HEK293 (cell line): ENCODE measurements at regions not wholly inside any gene's neighbourhood (a gene's known extent, or its start where the extent isn't known, plus 50 kb on each side); places are given as distances from the start of the nearest gene placed in this dataset.

Source experiments
- CTCF ChIA-PET: fragments of 350-600 bp; formaldehyde crosslinking; extraction: SDS; loops from one replicate; lab custom pipeline; 2021; ENCODE audit warnings: antibody characterized with exemption; lab: Yijun Ruan, JAX
- POLR2A ChIA-PET: fragments of 300-600 bp; formaldehyde crosslinking; extraction: SDS; loops from one replicate; lab custom pipeline; 2020; ENCODE audit warnings: antibody characterized with exemption, inconsistent platforms; lab: Yijun Ruan, JAX
- H3K27ac ChIP-seq: fragments of 200-500 bp; sonication (Bioruptor generic); 2 replicates; pipeline ENCODE4 v1.5.1; 2014; ENCODE audit warnings: low read depth, low read length, control low read depth, inconsistent platforms; ENCODE audit errors: extremely low read depth
- H3K36me3 ChIP-seq, 2 experiments: fragments of 200-500 bp in 1 of 2; sonication (Bioruptor generic) in 1 of 2; 1 replicate in 1 of 2; 2 replicates in 1 of 2; pipeline ENCODE4 v1.5.1; 2014 to 2017; ENCODE audit warnings: inconsistent platforms in 2 of 2, low read length in 2 of 2; ENCODE audit not compliant: control insufficient read depth in 2 of 2, insufficient read depth in 1 of 2
- H3K4me1 ChIP-seq: fragments of 200-500 bp; sonication (Bioruptor generic); 2 replicates; pipeline ENCODE4 v1.5.1; 2014; ENCODE audit warnings: mild to moderate bottlenecking, low read length, inconsistent platforms; ENCODE audit not compliant: control insufficient read depth, insufficient read depth
- H3K4me3 ChIP-seq: 2 replicates; pipeline ENCODE4 v1.5.1; 2011; ENCODE audit warnings: low read depth, mild to moderate bottlenecking, control low read depth, low read length, moderate library complexity
- H3K9me3 ChIP-seq: fragments of 200-500 bp; sonication (Bioruptor generic); 2 replicates; pipeline ENCODE4 v1.5.1; 2014; ENCODE audit warnings: low read depth, low read length, inconsistent platforms; ENCODE audit not compliant: control insufficient read depth, insufficient read depth
- ATF2 ChIP-seq: fragments of 450-650 bp; formaldehyde crosslinking; IDR thresholded peaks from 2 replicates; pipeline ENCODE4 v1.5.1; 2016; ENCODE audit warnings: missing biosample characterization, missing genetic modification characterization, low read depth
- EGR2 ChIP-seq: fragments of 450-650 bp; formaldehyde crosslinking; IDR thresholded peaks from 2 replicates; pipeline ENCODE4 v1.5.1; 2016; ENCODE audit warnings: low read depth, missing biosample characterization, missing genetic modification characterization
- GLI4 ChIP-seq: fragments of 450-650 bp; formaldehyde crosslinking; IDR thresholded peaks from 2 replicates; pipeline ENCODE4 v1.5.1; 2016; ENCODE audit warnings: missing biosample characterization, missing genetic modification characterization
- HOXC10 ChIP-seq: sonication (generic); formaldehyde crosslinking; IDR thresholded peaks from 2 replicates; pipeline ENCODE4 v1.8.1; 2023; ENCODE audit warnings: mild to moderate bottlenecking, missing genetic modification reagents
- SCRT1 ChIP-seq: fragments of 450-650 bp; formaldehyde crosslinking; IDR thresholded peaks from 2 replicates; pipeline ENCODE4 v1.5.1; 2016; ENCODE audit warnings: missing biosample characterization, missing genetic modification characterization, borderline replicate concordance
- SETDB1 ChIP-seq: IDR thresholded peaks from one replicate; pipeline ENCODE4 v1.6.1; 2017; ENCODE audit warnings: mild to moderate bottlenecking, low read length, moderate library complexity, mixed read lengths; ENCODE audit not compliant: insufficient read length
- SP2 ChIP-seq: fragments of 450-650 bp; formaldehyde crosslinking; IDR thresholded peaks from 2 replicates; pipeline ENCODE4 v1.5.1; 2016; ENCODE audit warnings: missing biosample characterization, missing genetic modification characterization
- TCF7L2 ChIP-seq: IDR thresholded peaks from 2 replicates; pipeline ENCODE4 v1.6.1; 2011; ENCODE audit warnings: low read depth, mild to moderate bottlenecking, inconsistent platforms, low read length, moderate library complexity, borderline replicate concordance
- TSHZ1 ChIP-seq: fragments of 450-650 bp; formaldehyde crosslinking; IDR thresholded peaks from 2 replicates; pipeline ENCODE4 v1.5.1; 2016; ENCODE audit warnings: missing biosample characterization, missing genetic modification characterization, borderline replicate concordance
- ZNF112 ChIP-seq: fragments of 450-650 bp; formaldehyde crosslinking; IDR thresholded peaks from 2 replicates; pipeline ENCODE4 v1.5.0; 2017; ENCODE audit warnings: missing biosample characterization, missing genetic modification characterization
- ZNF133 ChIP-seq: fragments of 450-650 bp; formaldehyde crosslinking; IDR thresholded peaks from 2 replicates; pipeline ENCODE4 v1.5.1; 2016; ENCODE audit warnings: missing biosample characterization, missing genetic modification characterization
- ZNF157 ChIP-seq: fragments of 450-650 bp; formaldehyde crosslinking; IDR thresholded peaks from 2 replicates; pipeline ENCODE4 v1.5.1; 2016; ENCODE audit warnings: missing biosample characterization, missing genetic modification characterization
- ZNF202 ChIP-seq: fragments of 450-650 bp; formaldehyde crosslinking; IDR thresholded peaks from 2 replicates; pipeline ENCODE4 v1.5.1; 2016; ENCODE audit warnings: missing biosample characterization, missing genetic modification characterization, borderline replicate concordance
- ZNF223 ChIP-seq: fragments of 450-650 bp; formaldehyde crosslinking; IDR thresholded peaks from 2 replicates; pipeline ENCODE4 v1.5.1; 2016; ENCODE audit warnings: missing biosample characterization, missing genetic modification characterization
- ZNF416 ChIP-seq: fragments of 450-650 bp; formaldehyde crosslinking; IDR thresholded peaks from 2 replicates; pipeline ENCODE4 v1.5.1; 2016; ENCODE audit warnings: missing biosample characterization, missing genetic modification characterization
- ZNF423 ChIP-seq: fragments of 450-650 bp; formaldehyde crosslinking; IDR thresholded peaks from 2 replicates; pipeline ENCODE4 v1.5.1; 2016; ENCODE audit warnings: missing biosample characterization, missing genetic modification characterization
- ZNF426 ChIP-seq: fragments of 450-650 bp; formaldehyde crosslinking; IDR thresholded peaks from 2 replicates; pipeline ENCODE4 v1.5.1; 2017; ENCODE audit warnings: missing biosample characterization, missing genetic modification characterization, mild to moderate bottlenecking, inconsistent platforms, moderate library complexity
- ZNF707 ChIP-seq: fragments of 450-650 bp; formaldehyde crosslinking; IDR thresholded peaks from 2 replicates; pipeline ENCODE4 v1.5.1; 2016; ENCODE audit warnings: missing biosample characterization, missing genetic modification characterization

GRCh38 chr15:95407534-95407933 lies 923.0 kb upstream of the NR2F2 start:
- no peak for TF ChIP-seq ZNF112 (tag by site-specific recombination)
- ChIA-PET POLR2A (no interaction called here), CTCF (no interaction called here)
- no peak overlapping the region for H3K27ac ChIP-seq
- H3K4me1 ChIP-seq = 0 out of 2 replicates have a peak, but pooled peaks cover 3% of the 10 kb centered on the region
- H3K36me3 ChIP-seq = no peaks in the 10 kb centered on the region
- H3K9me3 ChIP-seq = no peaks in the 10 kb centered on the region
- H3K4me3 ChIP-seq = no peak overlapping the region

- CTCF ChIA-PET = interaction anchor here (0.9 kb wide), 1 partner anchor 140 kb away, joined by 3 read pairs; no protein-coding TSS in a partner anchor
Observed at GRCh38 chr15:95409211-95409610, 921.3 kb upstream of the NR2F2 start.

GRCh38 chr15:95409626-95410310 lies 920.7 kb upstream of the NR2F2 start:
- Histone ChIP-seq H3K4me3 (no peak overlapping the region), H3K36me3 (no peaks in the 10 kb centered on the region), H3K27ac (no peak overlapping the region), H3K4me1 (0 out of 2 replicates have a peak, but pooled peaks cover 3% of the 10 kb centered on the region), H3K9me3 (no peaks in the 10 kb centered on the region)
- CTCF ChIA-PET = interaction anchor here (0.9 kb wide), 1 partner anchor 140 kb away, joined by 3 read pairs; no protein-coding TSS in a partner anchor
- POLR2A ChIA-PET = interaction anchor here (1.6 kb wide), 1 partner anchor 147 kb away, joined by 3 read pairs; no protein-coding TSS in a partner anchor
- TF ChIP-seq ZNF707 (tag by site-specific recombination) (no peak), TSHZ1 (tag by site-specific recombination) (no peak), HOXC10 (CRISPR knock-in tag) (no peak)

More at GRCh38 chr15:95409211-95409610, 921.3 kb upstream of the NR2F2 start:
- no peaks in the 10 kb centered on the region for H3K9me3 ChIP-seq
- 0 out of 2 replicates have a peak, but pooled peaks cover 3% of the 10 kb centered on the region for H3K4me1 ChIP-seq
- no peak overlapping the region for H3K27ac ChIP-seq
- no peak for TF ChIP-seq ZNF202 (tag by site-specific recombination)
- no peak for TF ChIP-seq ZNF423
- no peak for TF ChIP-seq ZNF112 (tag by site-specific recombination)
- no peak for TF ChIP-seq ATF2 (tag by site-specific recombination)
- no peak for TF ChIP-seq ZNF426 (tag by site-specific recombination)
- TF ChIP-seq EGR2 (tag by site-specific recombination) = no peak
- TF ChIP-seq ZNF223 (tag by site-specific recombination) = no peak
- no peak for TF ChIP-seq ZNF157 (tag by site-specific recombination)
- no peak for TF ChIP-seq SP2 (tag by site-specific recombination)
- no peak for TF ChIP-seq SETDB1
- no peak for TF ChIP-seq ZNF133 (tag by site-specific recombination)
- TF ChIP-seq TCF7L2 = no peak
- no peak for TF ChIP-seq SCRT1 (tag by site-specific recombination)
- no peak for TF ChIP-seq GLI4 (tag by site-specific recombination)
- TF ChIP-seq ZNF416 (tag by site-specific recombination) = no peak
- no peak overlapping the region for H3K4me3 ChIP-seq
- no peaks in the 10 kb centered on the region for H3K36me3 ChIP-seq
- POLR2A ChIA-PET = interaction anchor here (1.6 kb wide), 1 partner anchor 148 kb away, joined by 3 read pairs; no protein-coding TSS in a partner anchor
